ENCODE measurements at regions not wholly inside any gene's neighbourhood (a gene's known extent, or its start where the extent isn't known, plus 50 kb on each side); places are given as distances from the start of the nearest gene placed in this dataset.

DNA sequence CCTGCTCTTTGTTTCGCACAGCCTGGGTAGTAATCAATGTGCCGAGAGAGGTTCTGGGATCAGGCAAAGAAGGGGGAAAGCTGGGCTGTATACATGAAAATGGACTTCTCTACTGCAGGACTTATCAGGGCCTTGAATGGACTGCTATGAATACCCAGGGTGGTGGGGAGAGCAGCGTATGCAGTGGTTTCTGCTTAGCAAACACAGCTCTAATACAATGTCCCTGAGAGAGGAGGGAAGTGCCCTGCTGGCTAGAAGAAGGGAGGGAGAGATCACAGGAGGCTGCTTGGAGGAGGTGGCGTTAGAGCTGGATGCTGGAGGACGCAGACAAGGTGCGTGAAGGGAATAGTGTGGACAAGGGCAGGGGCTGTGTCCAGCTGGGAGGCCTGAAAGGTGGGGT, 116.1 kb downstream of the PTPRS start:
- in situ Hi-C loops (cut with HindIII; ENCODE audit: low pct_unique_long_range_greater_than_20kb, low sequenced_read_pairs): no loop called here
- DNase-seq (ENCODE audit: low read depth): no peak

DNA sequence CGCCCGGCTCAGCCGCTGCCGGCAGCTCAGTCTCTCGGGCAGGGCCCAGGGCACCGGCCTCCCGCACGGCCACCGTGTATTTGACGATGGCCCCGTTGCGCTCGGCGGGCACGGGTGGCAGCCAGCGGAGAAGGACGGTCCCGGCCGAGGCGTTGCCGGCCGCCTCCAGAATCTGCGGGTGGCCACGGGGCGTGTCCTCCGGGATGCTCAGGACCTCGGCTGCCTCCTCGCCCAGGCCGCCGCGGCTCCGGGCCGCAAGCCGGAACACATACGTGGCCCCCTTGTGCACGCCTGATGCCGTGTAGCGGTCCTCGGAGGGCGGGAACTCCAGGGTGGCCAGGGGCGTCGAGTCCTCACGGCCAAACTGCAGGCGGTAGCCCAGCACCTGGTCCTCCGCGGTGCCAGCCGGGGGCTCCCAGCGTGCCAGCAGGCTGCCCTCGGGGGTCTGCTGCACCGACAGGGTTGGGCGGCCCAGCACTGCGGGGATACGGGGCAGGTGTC, 117.7 kb downstream of the PTPRS start:
- in situ Hi-C loops (cut with HindIII; ENCODE audit: low pct_unique_long_range_greater_than_20kb, low sequenced_read_pairs): no loop called here
- DNase-seq (ENCODE audit: low read depth): no peak

DNA sequence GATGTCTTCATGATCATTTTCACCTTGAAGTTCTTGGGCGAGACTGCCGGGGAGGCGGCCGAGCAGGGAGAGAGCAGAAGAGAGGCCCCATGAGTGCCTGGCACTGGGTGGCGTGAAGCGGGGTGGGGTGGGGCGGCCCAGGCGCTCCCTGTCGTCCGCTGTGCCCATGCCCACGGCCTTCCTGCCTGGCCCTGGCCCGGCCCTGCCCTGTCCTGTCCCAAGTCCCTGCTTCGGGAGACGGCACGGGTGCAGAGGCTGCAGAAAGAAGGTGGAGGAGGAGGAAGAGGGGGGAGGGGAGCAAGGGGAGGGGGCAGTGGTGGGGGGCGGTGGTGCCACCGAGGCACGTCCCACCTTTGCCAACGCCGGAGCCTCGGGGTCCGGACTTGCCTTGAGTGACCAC, 118.4 kb downstream of the PTPRS start:
- no peak for DNase-seq (ENCODE audit: low read depth)
- in situ Hi-C loops (cut with HindIII; ENCODE audit: low pct_unique_long_range_greater_than_20kb, low sequenced_read_pairs): no loop called here

DNA sequence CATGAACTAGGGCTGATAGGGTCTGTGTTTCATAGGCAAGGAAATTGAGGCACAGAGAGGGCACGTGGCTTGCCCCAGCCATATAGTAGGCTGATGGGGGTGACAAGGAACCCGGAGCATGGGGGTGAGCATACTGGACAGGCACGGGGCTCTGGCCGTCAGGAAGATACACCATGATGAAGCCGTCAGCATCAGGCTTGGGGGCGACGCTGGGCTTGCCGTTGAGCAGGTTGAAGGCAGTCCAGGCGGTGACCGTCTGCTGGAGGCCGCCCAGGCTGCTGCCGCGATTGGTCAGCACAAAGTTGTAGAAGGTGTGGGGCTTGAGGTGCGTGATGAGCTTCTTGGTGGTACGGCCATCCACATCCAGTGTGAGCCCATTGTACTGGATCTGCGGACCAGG, 119.7 kb downstream of the PTPRS start:
- in situ Hi-C loops (cut with HindIII; ENCODE audit: low pct_unique_long_range_greater_than_20kb, low sequenced_read_pairs): no loop called here
- DNase-seq (ENCODE audit: low read depth): no peak

DNA sequence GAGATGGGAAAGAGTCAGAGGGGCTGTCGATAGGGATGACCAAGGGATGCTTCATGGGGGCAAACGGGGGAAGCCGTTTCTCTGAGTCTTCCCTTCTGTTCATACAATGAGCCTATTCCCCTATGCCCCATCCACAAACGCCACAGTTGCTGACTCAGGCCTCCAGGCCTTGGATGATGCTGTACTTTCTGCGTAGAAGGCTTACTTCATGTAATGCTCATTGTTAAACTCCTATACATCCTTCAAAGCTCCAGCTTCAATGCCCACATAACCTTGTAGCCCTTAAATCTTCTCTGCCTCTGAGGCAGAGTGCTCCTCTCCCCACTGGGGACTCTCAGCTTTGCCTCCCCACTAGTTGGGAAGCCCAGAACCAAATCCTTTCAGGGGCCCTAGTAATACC, 120.3 kb downstream of the PTPRS start:
- in situ Hi-C loops (cut with HindIII; ENCODE audit: low pct_unique_long_range_greater_than_20kb, low sequenced_read_pairs): no loop called here
- DNase-seq (ENCODE audit: low read depth): no peak

DNA sequence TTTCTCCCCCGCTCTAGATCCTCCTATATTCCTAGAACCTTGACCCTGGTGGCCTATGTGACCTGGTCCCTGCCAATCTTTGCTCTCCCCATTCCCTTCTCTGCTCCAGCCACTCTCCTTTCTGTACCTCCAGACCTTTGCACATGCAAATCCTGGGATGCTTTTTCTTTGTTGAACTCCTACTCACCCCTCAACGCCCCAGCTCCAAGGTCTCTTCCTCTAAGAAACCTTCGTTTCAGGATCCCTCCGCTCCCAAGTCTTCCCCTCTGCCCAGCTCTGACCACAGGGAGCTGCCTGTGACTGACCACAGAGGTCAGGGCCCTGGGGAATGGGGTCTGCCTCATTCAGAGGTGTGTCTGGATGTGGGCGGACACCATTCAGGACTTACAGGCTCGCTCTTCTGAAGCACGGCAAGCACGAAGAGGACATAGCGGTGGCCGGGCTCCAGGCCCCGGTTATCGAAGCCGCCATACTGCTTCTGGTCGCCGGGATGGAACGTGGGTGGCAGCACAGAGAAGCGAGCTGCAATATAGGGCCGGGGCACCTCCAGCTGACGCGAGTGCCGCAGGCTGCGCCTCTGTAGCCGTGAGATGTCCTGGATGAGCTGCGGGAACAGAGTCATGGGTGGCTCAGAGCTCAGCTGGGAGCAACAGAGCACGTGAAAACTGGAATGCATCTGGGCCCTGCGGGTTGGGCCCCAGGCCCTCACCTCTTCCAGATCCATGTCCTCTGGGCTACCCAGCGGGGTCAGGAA, 120.9 kb downstream of the PTPRS start:
- no peak for DNase-seq (ENCODE audit: low read depth)
- in situ Hi-C loops (cut with HindIII; ENCODE audit: low pct_unique_long_range_greater_than_20kb, low sequenced_read_pairs): no loop called here

DNA sequence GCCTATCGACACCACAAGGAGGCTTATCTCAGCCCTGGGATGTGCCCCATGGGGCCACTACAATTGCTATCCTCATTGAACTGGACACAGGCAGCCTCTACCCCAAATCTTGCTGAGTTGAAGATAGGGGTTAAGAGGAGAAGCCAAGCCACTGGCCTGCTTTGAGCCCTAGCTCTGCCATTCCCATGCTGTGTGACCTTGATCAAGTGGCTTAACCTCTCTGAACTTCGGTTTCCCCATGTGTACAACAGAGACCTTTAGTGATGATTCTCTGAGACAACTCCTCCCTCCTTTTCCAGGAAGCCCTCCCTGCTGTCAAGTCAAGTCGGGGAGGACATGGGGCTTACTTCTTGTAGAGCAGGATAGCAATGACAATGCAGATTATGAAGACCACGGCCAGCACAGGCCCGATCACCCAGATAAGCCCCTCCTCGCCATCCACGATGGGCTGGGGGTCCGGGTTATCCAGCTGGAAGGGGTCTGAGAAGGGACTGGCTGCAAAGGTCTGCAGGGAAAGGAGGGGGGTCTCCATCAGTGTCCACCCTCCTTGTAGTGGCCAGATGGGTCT, 121.6 kb downstream of the PTPRS start:
- in situ Hi-C loops (cut with HindIII; ENCODE audit: low pct_unique_long_range_greater_than_20kb, low sequenced_read_pairs): no loop called here
- no peak for DNase-seq (ENCODE audit: low read depth)

DNA sequence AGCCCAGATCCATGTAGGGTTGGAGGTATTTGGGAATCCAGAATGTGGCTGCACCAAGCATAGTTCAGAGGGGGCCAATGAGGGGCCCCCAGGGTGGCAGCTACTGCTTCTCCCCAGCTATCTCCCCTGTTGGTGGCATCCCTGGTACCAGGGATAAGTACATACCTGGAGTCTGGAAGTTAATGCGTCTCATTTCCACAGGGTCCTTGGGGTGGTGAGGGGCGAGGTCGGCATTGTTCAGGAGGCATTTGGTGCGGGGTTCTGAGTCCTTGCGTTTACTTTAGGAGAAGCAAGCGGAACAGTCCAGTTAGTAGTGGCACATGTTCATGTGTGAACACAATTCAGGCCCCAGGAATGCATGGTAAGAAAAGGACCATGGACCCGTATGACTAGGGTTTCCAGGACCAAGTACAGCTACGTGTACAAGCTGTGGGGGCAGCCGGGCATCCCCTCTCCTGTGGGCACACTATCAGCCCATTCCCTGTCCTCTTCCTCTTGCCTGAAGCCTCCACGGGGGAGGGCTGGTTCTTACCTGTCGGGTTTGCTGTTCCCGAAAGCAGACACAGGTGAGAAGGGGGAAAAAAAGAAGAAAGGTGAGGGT, 122.3 kb downstream of the PTPRS start:
- no peak for DNase-seq (ENCODE audit: low read depth)
- in situ Hi-C loops (cut with HindIII; ENCODE audit: low pct_unique_long_range_greater_than_20kb, low sequenced_read_pairs): no loop called here

DNA sequence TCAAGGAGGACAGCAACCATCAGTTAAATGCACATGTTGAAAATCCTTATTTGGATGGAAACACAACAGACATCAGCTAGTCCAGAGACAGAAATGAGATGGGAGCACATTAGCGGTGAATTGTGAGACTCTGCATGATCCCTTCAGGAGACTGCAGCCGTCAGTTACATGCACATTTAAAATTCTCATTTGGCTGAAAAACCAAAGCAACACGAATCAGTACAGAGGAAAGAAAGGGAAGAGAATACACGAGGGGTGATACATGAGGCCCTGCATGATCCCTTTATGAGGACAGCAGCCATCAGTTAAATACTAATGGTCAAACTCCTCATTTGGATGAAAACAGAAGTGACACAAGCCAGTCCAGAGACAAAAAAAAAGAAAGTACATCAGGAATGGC, 123.4 kb downstream of the PTPRS start:
- in situ Hi-C loops (cut with HindIII; ENCODE audit: low pct_unique_long_range_greater_than_20kb, low sequenced_read_pairs): no loop called here
- DNase-seq (ENCODE audit: low read depth): no peak

DNA sequence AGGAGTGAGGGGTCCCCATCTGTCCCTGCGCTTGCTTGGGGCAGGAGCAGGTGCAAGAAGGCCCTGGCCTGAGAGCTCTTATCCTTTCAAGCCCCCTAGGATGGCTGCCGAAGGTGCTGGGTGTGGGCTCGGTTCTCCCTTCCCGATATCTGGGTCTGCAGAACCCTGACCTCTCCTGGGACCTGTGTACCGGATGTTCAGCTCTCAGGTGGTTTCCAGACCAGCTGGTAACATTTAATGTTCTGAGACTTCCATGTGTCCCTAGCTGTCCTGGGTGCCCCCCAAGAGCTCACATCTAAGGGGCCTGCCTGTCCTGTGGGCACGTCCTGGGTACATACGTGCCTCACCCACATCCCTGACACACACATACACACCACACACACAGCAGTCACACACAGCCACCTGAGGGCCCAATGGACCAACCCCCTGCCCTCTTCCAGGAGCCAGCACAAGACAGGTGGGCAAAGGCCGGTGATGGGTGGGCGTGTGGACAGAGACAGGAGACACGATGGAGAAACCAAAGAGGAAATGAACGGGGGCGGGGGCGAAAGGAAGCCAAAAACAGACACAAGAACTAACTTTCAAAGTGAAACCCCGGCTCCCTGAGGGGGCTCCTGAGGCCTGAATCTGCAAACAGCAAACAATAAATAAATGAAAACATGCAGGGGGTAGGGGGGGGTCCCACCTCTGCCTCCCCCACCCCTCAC, 124.3 kb downstream of the PTPRS start:
- in situ Hi-C loops (cut with HindIII; ENCODE audit: low pct_unique_long_range_greater_than_20kb, low sequenced_read_pairs): no loop called here
- DNase-seq (ENCODE audit: low read depth): no peak

DNA sequence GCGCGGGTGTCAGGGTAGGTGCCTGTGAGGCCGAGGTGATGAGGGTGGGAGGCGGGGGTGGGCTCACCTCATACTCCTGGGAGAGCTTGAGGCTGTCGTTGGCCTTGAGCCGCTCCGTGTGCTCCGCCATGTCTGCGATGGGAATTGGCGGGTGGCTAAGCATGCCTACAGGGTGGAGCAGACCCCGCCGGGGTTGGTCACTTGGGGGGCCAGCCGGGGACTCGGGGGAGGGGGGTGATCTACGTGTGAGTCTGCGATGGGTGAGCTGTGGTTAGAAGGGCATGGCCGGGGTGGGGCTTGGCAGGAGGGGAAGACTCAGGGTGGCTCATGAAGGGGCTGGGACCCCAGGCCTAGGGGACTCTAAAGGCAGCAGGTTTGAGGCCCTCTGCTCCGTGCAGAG, 125.2 kb downstream of the PTPRS start:
- DNase-seq (ENCODE audit: low read depth): no peak
- in situ Hi-C loops (cut with HindIII; ENCODE audit: low pct_unique_long_range_greater_than_20kb, low sequenced_read_pairs): no loop called here

DNA sequence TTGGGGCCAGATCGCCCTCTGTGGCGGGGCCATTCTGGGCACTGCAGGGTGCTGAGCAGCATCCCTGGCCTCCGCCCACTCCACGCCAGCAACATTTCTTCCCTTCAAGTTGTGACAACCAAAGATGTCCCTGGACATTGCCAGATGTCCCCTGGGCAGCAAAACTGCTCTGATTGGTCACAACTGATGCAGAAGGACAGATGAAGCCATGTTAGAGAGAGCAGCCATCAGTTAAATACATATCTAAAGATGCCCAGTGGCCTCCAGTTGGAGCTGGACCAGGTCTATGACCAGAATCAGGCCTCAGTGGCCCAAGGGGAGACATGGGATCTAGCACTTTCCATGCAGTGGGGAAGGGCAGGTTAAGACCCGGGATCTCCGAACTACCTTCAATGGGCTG, 125.7 kb downstream of the PTPRS start:
- in situ Hi-C loops (cut with HindIII; ENCODE audit: low pct_unique_long_range_greater_than_20kb, low sequenced_read_pairs): no loop called here
- no peak for DNase-seq (ENCODE audit: low read depth)

DNA sequence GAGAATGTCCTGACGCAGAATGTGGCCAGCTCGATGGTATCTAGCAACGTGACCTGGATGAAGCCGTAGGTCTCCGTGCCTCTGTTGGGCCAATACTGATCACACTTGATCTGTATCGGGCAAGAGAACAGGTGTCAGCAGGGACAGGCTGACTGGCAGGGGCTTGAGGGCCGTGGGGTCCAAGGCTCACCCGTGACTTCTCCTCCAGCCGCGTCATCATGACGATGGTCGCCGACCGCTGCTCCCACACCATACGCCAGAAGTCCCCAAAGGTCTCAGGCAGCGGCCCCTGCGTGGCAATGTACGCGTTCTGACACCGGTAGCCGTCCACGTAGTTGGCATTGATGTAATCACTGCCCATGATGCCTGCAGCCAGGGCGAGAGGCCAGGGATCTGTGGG, 126.2 kb downstream of the PTPRS start:
- no peak for DNase-seq (ENCODE audit: low read depth)
- in situ Hi-C loops (cut with HindIII; ENCODE audit: low pct_unique_long_range_greater_than_20kb, low sequenced_read_pairs): no loop called here

DNA sequence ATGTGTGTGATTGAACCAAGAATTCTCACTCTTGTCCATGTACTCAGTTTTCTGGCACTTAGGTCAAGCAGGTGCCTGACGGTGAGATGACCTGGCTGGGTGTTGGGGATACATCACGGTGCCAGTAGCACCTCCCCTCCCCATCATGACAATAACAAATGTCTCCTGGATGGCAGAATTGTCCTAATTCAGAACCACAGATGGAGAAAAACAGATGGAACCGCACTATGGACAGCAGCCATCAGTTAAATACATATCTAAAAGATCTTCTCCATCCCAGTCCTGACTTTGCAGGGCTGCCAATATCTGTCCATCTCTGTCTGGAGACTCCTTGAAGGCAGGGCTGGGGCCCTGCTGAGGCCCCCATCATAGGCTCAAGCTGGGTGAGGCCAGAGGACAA, 126.9 kb downstream of the PTPRS start:
- in situ Hi-C loops (cut with HindIII; ENCODE audit: low pct_unique_long_range_greater_than_20kb, low sequenced_read_pairs): no loop called here
- DNase-seq (ENCODE audit: low read depth): no peak

DNA sequence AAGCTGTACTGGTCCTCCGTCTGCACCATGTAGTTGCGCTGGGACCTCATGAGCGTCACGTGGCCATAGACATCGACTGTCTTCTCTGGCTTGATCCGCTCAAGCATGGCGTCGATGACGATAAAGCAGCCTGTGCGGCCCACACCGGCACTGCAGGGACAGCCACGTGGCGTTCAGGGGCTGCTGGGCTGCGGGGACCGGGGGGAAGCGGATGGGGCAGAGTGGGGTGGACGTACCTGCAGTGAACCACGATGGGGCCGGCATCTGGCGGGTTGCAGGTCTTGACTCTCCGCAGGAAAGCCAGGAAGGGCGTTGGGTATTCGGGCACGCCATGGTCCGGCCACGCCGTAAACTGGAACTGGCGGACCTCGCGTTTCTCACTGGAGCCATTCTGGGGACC, 128.5 kb downstream of the PTPRS start:
- DNase-seq (ENCODE audit: low read depth): no peak
- in situ Hi-C loops (cut with HindIII; ENCODE audit: low pct_unique_long_range_greater_than_20kb, low sequenced_read_pairs): no loop called here

DNA sequence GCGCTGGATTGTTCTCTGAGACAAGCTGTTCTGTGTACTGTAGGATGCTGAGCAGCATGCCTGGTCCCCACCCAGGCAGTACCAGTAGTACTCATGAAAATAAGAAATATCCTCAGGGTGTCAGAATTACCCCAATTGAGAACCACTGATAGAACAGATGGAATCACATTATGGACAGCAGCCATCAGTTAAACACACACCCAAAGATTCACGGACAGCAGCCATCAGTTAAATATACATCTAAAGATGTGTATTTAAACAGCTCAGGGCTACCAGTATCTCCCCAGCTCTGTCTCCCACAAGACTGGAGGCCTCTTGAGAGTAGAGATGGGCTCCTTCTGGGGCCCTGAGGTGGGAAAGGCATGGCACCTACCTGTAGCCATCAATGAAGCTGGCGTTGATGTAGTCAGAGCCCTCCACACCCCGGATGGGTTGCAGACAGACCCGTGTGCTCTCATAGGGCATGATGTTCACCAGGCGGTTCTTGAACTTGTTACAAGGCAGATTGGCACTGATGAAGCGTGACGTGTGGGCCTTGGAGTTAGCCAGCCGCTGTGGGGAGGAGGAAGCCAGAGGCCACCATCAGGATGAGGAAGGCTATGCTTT, 129.3 kb downstream of the PTPRS start:
- no peak for DNase-seq (ENCODE audit: low read depth)
- in situ Hi-C loops (cut with HindIII; ENCODE audit: low pct_unique_long_range_greater_than_20kb, low sequenced_read_pairs): no loop called here

DNA sequence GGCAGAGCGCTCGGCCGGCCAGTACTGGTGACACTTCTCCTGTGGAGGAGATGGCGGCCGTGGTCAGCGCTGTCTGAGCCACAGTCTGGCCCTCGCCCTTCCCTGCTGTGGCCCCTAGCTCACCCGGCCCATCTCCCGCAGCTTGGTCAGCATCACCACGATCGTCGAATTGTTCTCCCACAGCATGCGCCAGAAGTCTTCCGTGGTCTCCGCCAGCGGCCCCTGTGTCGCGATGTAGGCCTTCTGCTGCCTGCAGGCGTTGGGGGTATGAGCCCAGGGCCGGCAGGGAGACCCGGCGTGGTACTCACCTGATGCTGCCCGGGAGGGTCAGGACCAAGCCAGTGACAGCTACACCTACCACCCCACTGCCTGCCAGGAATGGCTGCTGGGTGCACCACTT, 130.1 kb downstream of the PTPRS start:
- DNase-seq (ENCODE audit: low read depth): no peak

DNA sequence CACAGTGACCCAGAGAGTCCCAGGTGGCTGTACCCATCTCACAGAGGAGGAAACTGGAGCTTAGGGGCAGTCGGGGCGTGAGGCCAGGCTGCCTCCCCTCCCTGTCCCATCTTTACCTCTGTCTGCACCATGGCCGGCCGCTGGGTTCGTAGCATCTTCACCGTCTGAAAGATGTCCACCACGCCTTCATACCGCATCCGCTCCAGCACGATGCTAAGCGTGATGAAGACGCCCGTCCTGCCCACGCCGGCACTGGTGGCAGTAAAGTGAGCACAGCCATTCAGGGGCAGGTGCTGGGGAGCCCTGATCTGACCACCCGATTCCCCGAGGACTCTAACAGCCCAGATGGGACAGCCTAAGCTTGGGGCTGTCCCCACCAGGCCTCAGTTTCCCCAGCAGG, 132.8 kb downstream of the PTPRS start:
- DNase-seq (ENCODE audit: low read depth): no peak
- in situ Hi-C loops (cut with HindIII; ENCODE audit: low pct_unique_long_range_greater_than_20kb, low sequenced_read_pairs): no loop called here

More for the DNA sequence above, 130.1 kb downstream of the PTPRS start:
- in situ Hi-C loops (cut with HindIII; ENCODE audit: low pct_unique_long_range_greater_than_20kb, low sequenced_read_pairs): no loop called here

DNA sequence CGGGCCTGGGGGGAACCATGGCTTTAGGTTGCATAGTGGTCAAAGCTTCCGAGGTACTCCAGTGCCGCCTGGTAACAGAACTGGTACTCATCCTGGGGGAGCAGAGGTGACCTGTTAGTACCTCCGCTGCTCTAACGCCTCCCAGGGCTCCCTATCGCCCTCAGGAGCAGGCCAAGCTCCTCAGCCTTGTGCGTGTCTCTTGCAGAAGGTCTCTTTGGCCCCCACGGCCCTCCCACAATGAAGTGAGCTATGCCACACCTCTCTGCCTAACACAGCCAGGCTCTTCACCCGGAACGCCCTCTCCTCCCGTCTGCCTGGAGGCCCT, 133.9 kb downstream of the PTPRS start:
- in situ Hi-C loops (cut with HindIII; ENCODE audit: low pct_unique_long_range_greater_than_20kb, low sequenced_read_pairs): no loop called here

More for the DNA sequence above, 133.9 kb downstream of the PTPRS start:
- DNase-seq (ENCODE audit: low read depth): no peak
